ENCODE measurements at regions not wholly inside any gene's neighbourhood (a gene's known extent, or its start where the extent isn't known, plus 50 kb on each side); places are given as distances from the start of the nearest gene placed in this dataset.
"Not testable (repeated sequence)": the region's sequence is repeated elsewhere in the genome, so short reads cannot be mapped to it uniquely, and the experiment has no call there.

- DNase-seq (ENCODE audit: low spot score), result no peak
Measured at GRCh38 chr4:57331959-57332358, 221.8 kb upstream of the IGFBP7 start.

GRCh38 chr4:57329279-57329678 is 219.1 kb upstream of the IGFBP7 start:
- DNase-seq (ENCODE audit: low spot score), result no peak

- DNase-seq (ENCODE audit: low spot score), result no peak
Measured at GRCh38 chr4:57324673-57325307, 214.6 kb upstream of the IGFBP7 start.

DNA sequence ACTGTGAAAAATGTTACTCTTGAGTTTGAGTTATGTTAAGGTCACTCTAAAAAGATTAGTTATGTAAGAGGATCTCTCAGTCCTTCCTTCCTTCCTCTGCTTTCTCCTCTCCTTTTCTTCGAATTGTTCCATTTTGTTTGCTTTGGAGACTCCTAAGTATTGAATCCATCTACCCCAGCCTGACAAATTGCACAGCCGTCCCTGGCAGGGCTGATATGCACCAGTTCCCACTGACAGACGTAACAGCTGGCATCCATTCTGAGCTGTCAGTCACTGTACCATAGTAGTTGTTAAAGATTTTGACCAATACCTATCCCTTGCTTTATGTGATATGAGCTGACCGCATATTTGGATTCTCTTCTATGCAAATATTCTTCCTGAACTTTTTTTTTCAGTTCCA is 210.7 kb upstream of the IGFBP7 start:
- no peak for DNase-seq (ENCODE audit: low spot score)

DNA sequence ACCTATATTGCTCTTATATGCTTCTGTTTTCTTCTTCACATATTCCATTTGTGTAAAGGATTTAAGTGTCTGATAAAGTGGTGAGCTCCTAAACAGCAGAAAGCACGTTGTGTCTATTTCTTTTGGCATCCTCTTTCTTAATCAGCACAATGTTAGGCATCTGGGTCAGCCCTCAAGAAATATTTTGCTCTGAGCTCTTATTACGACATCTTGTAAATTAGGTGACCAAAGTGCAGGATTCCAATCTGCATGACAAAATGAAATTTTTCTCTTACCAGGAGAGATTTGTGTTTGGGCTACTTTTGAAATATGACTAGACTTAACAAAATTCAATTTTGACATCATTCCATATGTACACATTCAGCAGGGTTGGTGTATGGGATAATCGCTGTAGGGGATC is 210.0 kb upstream of the IGFBP7 start:
- DNase-seq (ENCODE audit: low spot score), result no peak

DNA sequence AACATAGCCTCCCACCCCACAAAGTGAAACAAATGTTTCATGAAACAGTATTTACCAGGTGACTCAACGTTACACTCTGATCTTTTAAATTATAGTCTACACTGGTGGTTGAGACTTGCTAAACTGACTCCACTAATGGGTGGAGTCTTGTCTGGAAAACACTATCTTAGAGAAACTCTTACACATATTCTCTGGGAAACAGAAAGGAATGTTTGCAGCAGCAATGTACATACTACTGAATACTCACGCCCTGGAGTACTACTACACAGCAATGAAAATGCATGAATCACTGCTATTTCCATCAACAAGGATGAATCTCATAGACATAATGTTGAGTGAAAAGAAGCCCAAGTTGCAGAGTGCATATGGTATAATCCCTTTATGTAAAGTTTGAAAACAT is 208.5 kb upstream of the IGFBP7 start:
- no peak for DNase-seq (ENCODE audit: low spot score)

- DNase-seq (ENCODE audit: low spot score), result no peak
Measured at GRCh38 chr4:57314636-57315035, 204.5 kb upstream of the IGFBP7 start.

- DNase-seq (ENCODE audit: low spot score), result no peak
Measured at GRCh38 chr4:57312296-57312695, 202.1 kb upstream of the IGFBP7 start.

DNA sequence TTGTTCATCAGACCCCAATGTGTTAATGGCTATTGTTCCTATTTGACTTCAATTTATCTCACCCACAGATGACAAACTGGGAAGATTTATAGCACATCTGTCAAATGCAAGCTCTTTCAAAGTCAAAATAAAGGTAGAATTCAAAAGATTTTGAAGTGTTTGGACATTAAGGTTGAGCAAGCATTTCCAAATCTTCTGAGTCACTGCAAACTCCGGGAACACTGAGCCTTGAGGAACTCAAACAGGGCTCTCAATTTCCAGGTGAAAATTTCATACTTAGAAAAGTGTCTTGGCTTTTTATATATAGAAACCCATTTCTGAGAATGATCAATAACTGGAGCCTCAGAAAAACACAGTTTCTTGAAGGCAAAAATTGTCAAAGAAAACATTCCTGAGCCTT is 199.5 kb upstream of the IGFBP7 start:
- DNase-seq (ENCODE audit: low spot score), result no peak

DNA sequence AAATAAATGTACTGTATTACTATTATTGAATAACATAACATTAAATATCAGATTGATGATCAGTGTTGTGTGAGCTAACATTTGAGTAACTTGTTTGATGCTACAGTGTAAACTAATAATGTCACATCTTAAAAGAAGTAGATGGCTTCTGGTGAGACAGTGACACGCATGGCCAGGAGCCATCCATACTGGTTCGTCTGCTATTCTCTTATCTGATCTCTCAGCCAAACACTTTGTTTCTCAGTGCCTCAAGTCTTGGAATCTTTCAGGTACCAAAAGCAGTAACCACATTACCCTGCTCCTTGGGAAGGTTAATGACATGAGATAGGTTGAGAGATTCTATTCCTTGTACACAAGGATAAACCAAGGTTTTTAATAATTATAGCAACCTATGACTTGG is 198.1 kb upstream of the IGFBP7 start:
- DNase-seq (ENCODE audit: low spot score), result no peak

GRCh38 chr4:57305836-57306235 is 195.7 kb upstream of the IGFBP7 start:
- no peak for DNase-seq (ENCODE audit: low spot score)

DNA sequence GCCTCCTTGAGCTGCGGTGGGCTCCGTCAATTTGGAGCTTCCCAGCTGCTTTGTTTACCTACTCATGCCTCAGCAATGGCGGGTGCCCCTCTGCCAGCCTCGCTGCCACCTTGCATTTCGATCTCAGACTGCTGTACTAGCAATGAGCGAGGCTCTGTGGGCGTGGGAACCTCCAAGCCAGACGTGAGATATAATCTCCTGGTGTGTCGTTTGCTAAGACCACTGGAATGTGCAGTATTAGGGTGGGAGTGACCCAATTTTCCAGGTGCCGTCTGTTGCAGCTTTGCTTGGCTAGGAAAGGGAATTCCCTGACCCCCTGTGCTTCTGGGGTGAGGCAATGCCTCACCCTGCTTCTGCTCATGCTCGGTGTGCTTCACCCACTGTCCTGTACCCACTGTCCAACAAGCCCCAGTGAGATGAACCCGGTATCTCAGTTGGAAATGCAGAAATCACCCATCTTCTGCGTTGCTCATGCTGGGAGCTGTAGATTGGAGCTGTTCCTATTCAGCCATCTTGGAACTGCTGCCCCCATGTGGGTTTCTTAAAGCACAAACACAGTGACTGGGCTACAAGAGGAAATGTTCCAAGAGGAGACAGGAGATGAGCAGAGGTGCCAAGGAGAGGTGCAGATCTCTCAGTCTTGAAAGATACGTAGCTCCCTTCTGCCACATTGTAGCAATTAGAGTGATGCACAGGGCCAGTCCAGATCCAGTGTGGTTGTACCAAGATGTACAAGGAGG is 193.0 kb upstream of the IGFBP7 start:
- DNase-seq (ENCODE audit: low spot score), result no peak

GRCh38 chr4:57300300-57300699 is 190.1 kb upstream of the IGFBP7 start:
- DNase-seq (ENCODE audit: low spot score), result not testable (repeated sequence)

GRCh38 chr4:57291911-57292310 is 181.7 kb upstream of the IGFBP7 start:
- DNase-seq (ENCODE audit: low spot score), result no peak

DNA sequence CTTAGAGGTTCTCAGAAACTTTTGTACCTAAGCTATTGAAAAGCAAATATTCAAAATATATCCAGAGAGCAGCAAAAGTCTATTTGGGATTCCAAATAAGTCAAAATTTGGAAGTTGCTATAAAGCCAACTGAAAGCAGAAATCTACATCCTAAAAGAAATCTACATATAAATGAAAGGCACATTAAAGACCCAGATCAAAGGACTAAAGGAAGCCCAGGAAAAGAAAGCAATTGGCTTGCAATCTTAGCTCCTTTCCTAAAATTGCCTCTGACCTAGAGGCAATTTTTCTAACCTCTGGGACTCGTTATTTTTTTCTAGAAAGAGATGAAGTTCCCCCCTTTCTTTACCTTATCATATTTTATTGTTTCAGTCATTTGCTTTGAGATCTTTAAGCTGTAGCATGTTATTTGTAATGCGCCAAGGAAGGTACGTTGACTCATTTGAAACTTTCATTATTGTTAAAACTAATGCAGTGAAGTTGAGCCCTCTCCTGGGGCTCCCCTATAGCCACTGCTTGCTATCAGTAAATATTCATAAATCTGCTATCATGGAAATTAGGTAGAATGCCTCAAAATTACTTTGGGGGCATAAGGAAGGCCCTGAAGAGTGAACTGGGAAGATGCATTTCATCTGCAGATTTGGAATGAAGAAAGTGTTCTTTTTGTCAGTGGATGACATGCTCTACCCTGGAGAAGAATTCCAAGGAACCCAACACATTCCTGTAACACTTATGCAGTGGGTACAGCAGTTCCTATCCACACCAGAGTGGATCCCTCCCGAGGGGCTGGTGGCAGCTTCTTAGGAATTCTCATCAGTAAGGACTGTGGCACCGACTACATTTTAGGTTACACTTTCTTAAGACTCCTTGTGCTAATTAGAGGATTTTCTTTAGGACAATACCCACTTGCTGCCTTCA is 177.8 kb upstream of the IGFBP7 start:
- DNase-seq (ENCODE audit: low spot score), result no peak

DNA sequence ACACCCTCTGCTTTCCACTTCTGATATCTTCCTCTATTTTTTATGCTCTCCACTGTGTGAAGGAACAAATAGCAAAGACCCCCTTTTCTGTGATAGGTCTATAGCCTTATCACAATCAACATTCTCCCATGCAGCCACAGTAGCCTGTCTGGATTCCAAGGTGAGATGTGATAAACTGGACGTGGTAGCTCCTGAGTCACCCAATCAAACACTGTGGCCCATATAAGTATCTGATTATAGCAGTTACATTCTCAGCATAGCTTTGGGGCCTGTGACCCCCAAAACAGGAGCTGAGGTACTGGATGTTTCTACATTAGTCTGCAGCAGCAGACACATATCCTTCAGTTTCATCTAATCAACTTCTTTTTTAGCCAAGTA is 172.7 kb upstream of the IGFBP7 start:
- DNase-seq (ENCODE audit: low spot score), result no peak

DNA sequence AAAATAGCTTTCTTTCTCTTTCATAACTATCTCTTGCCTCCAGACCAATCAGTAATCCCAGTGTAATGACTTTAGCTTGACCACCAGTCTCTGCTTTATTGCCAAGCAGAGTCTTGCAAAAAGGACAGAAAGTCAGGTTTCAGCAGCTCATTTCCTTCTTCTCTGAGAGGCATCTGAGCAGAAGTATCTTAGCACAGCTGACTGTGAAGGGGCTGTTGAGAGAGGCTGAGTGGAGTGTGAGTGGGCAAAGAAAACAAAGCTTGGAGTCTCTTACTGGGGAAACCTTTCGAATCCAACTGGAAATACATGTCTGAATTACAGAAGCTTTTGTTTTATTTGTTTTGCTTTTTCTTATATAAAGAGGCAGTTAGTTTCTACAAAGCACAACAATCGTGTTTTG is 170.3 kb upstream of the IGFBP7 start:
- DNase-seq (ENCODE audit: low spot score), result no peak

GRCh38 chr4:57278780-57279179 is 168.6 kb upstream of the IGFBP7 start:
- DNase-seq (ENCODE audit: low spot score), result no peak

DNA sequence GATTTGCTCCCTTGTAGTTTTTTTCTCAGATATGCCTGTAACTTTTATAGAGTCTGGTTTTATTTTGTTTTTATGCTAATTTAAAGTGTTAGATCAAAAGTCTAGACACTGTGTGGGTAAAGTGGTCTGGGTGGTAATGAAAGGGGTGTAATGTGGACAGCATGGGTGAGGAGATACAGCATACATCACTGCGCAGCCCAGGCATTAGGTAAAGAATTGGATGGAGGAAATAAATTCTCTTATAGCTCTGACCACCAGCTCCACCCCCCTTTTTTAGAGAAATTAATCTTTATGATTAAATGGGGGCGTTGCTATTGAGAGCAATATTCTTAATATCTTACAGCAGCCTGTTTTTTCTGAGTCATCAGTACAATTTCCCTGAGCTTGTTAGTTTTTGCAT is 163.9 kb upstream of the IGFBP7 start:
- no peak for DNase-seq (ENCODE audit: low spot score)

- no peak for DNase-seq (ENCODE audit: low spot score)
Measured at GRCh38 chr4:57270346-57270745, 160.2 kb upstream of the IGFBP7 start.

- DNase-seq (ENCODE audit: low spot score), result no peak
Measured at GRCh38 chr4:57265831-57266582, 155.8 kb upstream of the IGFBP7 start.

DNA sequence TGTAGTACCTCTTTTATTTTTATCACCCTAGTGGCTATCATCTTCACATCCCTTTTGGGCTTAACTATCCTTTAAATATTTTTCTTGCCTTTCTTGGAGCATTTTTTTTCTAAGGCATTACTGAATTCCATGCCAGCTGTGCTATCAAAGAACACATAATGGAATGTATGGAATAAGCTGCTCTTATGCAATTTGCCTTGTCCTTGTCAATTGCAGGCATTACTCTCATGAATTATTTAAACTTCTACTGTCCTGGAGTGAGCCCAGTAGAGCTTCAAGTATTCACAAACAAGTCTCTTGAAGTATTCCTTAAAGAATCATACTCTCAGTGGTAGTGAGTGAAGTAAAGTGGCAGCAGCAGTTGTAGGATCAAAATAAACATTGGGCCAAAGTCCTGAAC is 144.6 kb upstream of the IGFBP7 start:
- DNase-seq (ENCODE audit: low spot score), result no peak

Data from ureter (tissue), 1 donor.